Osteoblast (primary cell): ENCODE measurements at regions not wholly inside any gene's neighbourhood (a gene's known extent, or its start where the extent isn't known, plus 50 kb on each side); places are given as distances from the start of the nearest gene placed in this dataset.

Experiments
- DNase-seq: peaks from one replicate; pipeline ENCODE4 v3.0.0; 2011; ENCODE audit warnings: low spot score, mixed read lengths; ENCODE audit not compliant: insufficient read length; ENCODE audit errors: missing footprints
- H2AFZ ChIP-seq: 2 replicates; pipeline ENCODE4 v1.6.0; 2011; ENCODE audit warnings: mild to moderate bottlenecking, low read length
- H3K27ac ChIP-seq: 2 replicates; pipeline ENCODE4 v1.5.1; 2011; ENCODE audit warnings: mild to moderate bottlenecking, low read depth, low read length, moderate library complexity
- H3K27me3 ChIP-seq: 2 replicates; pipeline ENCODE4 v1.6.0; 2012; ENCODE audit warnings: mild to moderate bottlenecking, control low read depth, inconsistent platforms, low read length, moderate library complexity; ENCODE audit not compliant: insufficient read depth
- H3K36me3 ChIP-seq: 2 replicates; pipeline ENCODE4 v1.5.1; 2011; ENCODE audit warnings: mild to moderate bottlenecking, low read length, control low read depth, moderate library complexity; ENCODE audit not compliant: insufficient read depth
- H3K4me1 ChIP-seq: 2 replicates; pipeline ENCODE4 v1.5.1; 2011; ENCODE audit warnings: mild to moderate bottlenecking, low read length, control low read depth, moderate library complexity; ENCODE audit not compliant: insufficient read depth
- H3K4me2 ChIP-seq: 2 replicates; pipeline ENCODE4 v1.6.0; 2011; ENCODE audit warnings: mild to moderate bottlenecking, low read length; ENCODE audit not compliant: insufficient read depth
- H3K4me3 ChIP-seq: fragments of 200-600 bp; sonication (generic); 3 replicates; pipeline ENCODE4 v1.5.1; 2012; ENCODE audit warnings: mild to moderate bottlenecking, low read length, inconsistent platforms; ENCODE audit not compliant: insufficient read depth
- H3K79me2 ChIP-seq: 2 replicates; pipeline ENCODE4 v1.6.0; 2012; ENCODE audit warnings: mild to moderate bottlenecking, low read length, control low read depth, inconsistent platforms; ENCODE audit not compliant: insufficient read depth
- H3K9me3 ChIP-seq: 2 replicates; pipeline ENCODE4 v1.5.1; 2011; ENCODE audit warnings: low read depth, low read length, control low read depth
- H4K20me1 ChIP-seq: 2 replicates; pipeline ENCODE4 v1.6.0; 2012; ENCODE audit warnings: mild to moderate bottlenecking, low read length, control low read depth; ENCODE audit not compliant: insufficient read depth
- CTCF ChIP-seq: IDR thresholded peaks from 2 replicates; pipeline ENCODE4 v1.5.1; 2011; ENCODE audit warnings: mild to moderate bottlenecking, low read depth, low read length, moderate library complexity; ENCODE audit errors: extremely low read depth

GRCh38 chr3:72585966-72586365 lies 262.3 kb downstream of the SHQ1 start:
- Histone ChIP-seq H3K4me2 (no peak overlapping the region), H3K27ac (no peak overlapping the region), H3K9me3 (no peaks in the 10 kb centered on the region), H3K79me2 (no peaks in the 10 kb centered on the region), H2AFZ (no peak overlapping the region), H3K27me3 (peaks cover 13% of the 10 kb centered on the region), H3K4me3 (no peak overlapping the region), H3K36me3 (no peaks in the 10 kb centered on the region), H4K20me1 (no peaks in the 10 kb centered on the region), H3K4me1 (peaks cover 2% of the 10 kb centered on the region)
- no peak for TF ChIP-seq CTCF
- DNase-seq: no peak

- DNase-seq: no peak
- no peaks in the 10 kb centered on the region for H4K20me1 ChIP-seq
- H3K4me1 ChIP-seq: no peaks in the 10 kb centered on the region
- no peak for TF ChIP-seq CTCF
- no peak overlapping the region for H3K4me2 ChIP-seq
- H3K36me3 ChIP-seq: no peaks in the 10 kb centered on the region
- H3K79me2 ChIP-seq: no peaks in the 10 kb centered on the region
- H3K27ac ChIP-seq: no peak overlapping the region
- no peak overlapping the region for H3K4me3 ChIP-seq
- H2AFZ ChIP-seq: no peak overlapping the region
- H3K27me3 ChIP-seq: peaks cover 16% of the 10 kb centered on the region
- H3K9me3 ChIP-seq: no peaks in the 10 kb centered on the region
Observed at GRCh38 chr3:72584262-72584661, 264.0 kb downstream of the SHQ1 start.

- no peaks in the 10 kb centered on the region for H3K4me1 ChIP-seq
- no peak overlapping the region for H3K27ac ChIP-seq
- no peak for TF ChIP-seq CTCF
- no peaks in the 10 kb centered on the region for H3K36me3 ChIP-seq
- no peak overlapping the region for H3K4me3 ChIP-seq
- peaks cover 17% of the 10 kb centered on the region for H3K27me3 ChIP-seq
- H3K4me2 ChIP-seq: no peak overlapping the region
- no peak for DNase-seq
- no peak overlapping the region for H2AFZ ChIP-seq
- no peaks in the 10 kb centered on the region for H4K20me1 ChIP-seq
- no peaks in the 10 kb centered on the region for H3K79me2 ChIP-seq
- no peaks in the 10 kb centered on the region for H3K9me3 ChIP-seq
Observed at GRCh38 chr3:72582963-72583362, 265.3 kb downstream of the SHQ1 start.

GRCh38 chr3:72582211-72582878 lies 265.9 kb downstream of the SHQ1 start:
- Histone ChIP-seq H3K4me2 (no peak overlapping the region), H2AFZ (no peak overlapping the region), H3K4me3 (no peak overlapping the region), H3K27me3 (peaks cover 17% of the 10 kb centered on the region), H4K20me1 (no peaks in the 10 kb centered on the region), H3K4me1 (no peaks in the 10 kb centered on the region), H3K36me3 (no peaks in the 10 kb centered on the region), H3K79me2 (no peaks in the 10 kb centered on the region), H3K9me3 (no peaks in the 10 kb centered on the region), H3K27ac (no peak overlapping the region)
- no peak for DNase-seq
- TF ChIP-seq CTCF: no peak
